GM21529 (cell line): ENCODE measurements at regions not wholly inside any gene's neighbourhood (a gene's known extent, or its start where the extent isn't known, plus 50 kb on each side); places are given as distances from the start of the nearest gene placed in this dataset.
"Not testable (repeated sequence)": the region's sequence is repeated elsewhere in the genome, so short reads cannot be mapped to it uniquely, and the experiment has no call there.

ENCODE experiments used
- ATAC-seq: cut with Tn5 transposase; IDR thresholded peaks from one replicate; pipeline ENCODE4 v1.9.1; 2021; ENCODE audit not compliant: unreplicated experiment

GRCh38 chr11:109677231-109677630 lies 255.2 kb downstream of the C11orf87 start:
- no peak for ATAC-seq

GRCh38 chr11:109677876-109678275 lies 255.9 kb downstream of the C11orf87 start:
- no peak for ATAC-seq

GRCh38 chr11:109680127-109680526 lies 258.1 kb downstream of the C11orf87 start:
- ATAC-seq: no peak

GRCh38 chr11:109682788-109683187 lies 260.8 kb downstream of the C11orf87 start:
- ATAC-seq: not testable (repeated sequence)

- ATAC-seq: no peak
These were observed 273.7 kb downstream of the C11orf87 start for GRCh38 chr11:109695696-109696095.

GRCh38 chr11:109696191-109696897 lies 274.4 kb downstream of the C11orf87 start:
- no peak for ATAC-seq

GRCh38 chr11:109697140-109697843 lies 275.3 kb downstream of the C11orf87 start:
- ATAC-seq: peak; percentile 98

- ATAC-seq: no peak
These were observed 276.2 kb downstream of the C11orf87 start for GRCh38 chr11:109698237-109698636.

GRCh38 chr11:109704432-109704831 lies 282.4 kb downstream of the C11orf87 start:
- ATAC-seq: no peak

- no peak for ATAC-seq
These were observed 285.0 kb downstream of the C11orf87 start for GRCh38 chr11:109706945-109707344.

- ATAC-seq: no peak
These were observed 285.4 kb downstream of the C11orf87 start for GRCh38 chr11:109707411-109707810.

GRCh38 chr11:109708184-109708583 lies 286.2 kb downstream of the C11orf87 start:
- ATAC-seq: no peak

GRCh38 chr11:109714444-109714843 lies 292.5 kb downstream of the C11orf87 start:
- not testable (repeated sequence) for ATAC-seq

GRCh38 chr11:109715424-109715823 lies 293.4 kb downstream of the C11orf87 start:
- not testable (repeated sequence) for ATAC-seq

GRCh38 chr11:109726061-109726460 lies 304.1 kb downstream of the C11orf87 start:
- no peak for ATAC-seq

GRCh38 chr11:109728056-109728455 lies 306.1 kb downstream of the C11orf87 start:
- ATAC-seq: no peak

GRCh38 chr11:109729761-109730160 lies 307.8 kb downstream of the C11orf87 start:
- ATAC-seq: no peak

- no peak for ATAC-seq
These were observed 308.7 kb downstream of the C11orf87 start for GRCh38 chr11:109730669-109731068.

- no peak for ATAC-seq
These were observed 309.5 kb downstream of the C11orf87 start for GRCh38 chr11:109731451-109731850.

- no peak for ATAC-seq
These were observed 311.3 kb downstream of the C11orf87 start for GRCh38 chr11:109733245-109733644.

GRCh38 chr11:109734566-109734965 lies 312.6 kb downstream of the C11orf87 start:
- ATAC-seq: no peak

GRCh38 chr11:109735128-109735527 lies 313.1 kb downstream of the C11orf87 start:
- no peak for ATAC-seq
